GM06990 (cell line): ENCODE measurements at regions not wholly inside any gene's neighbourhood (a gene's known extent, or its start where the extent isn't known, plus 50 kb on each side); places are given as distances from the start of the nearest gene placed in this dataset.

Source experiments
- DNase-seq: peaks from one replicate; pipeline ENCODE4 v3.0.0-alpha.2; 2011; ENCODE audit not compliant: insufficient read length; ENCODE audit errors: extremely low read depth
- H3K27me3 ChIP-seq: replicated peaks from 2 replicates; pipeline ENCODE4 v1.6.0; 2011; ENCODE audit warnings: low read length; ENCODE audit not compliant: control insufficient read depth, insufficient read depth
- H3K36me3 ChIP-seq: 2 replicates; pipeline ENCODE4 v1.5.1; 2011; ENCODE audit warnings: low read length; ENCODE audit not compliant: control insufficient read depth, insufficient read depth
- H3K4me3 ChIP-seq: replicated peaks from 2 replicates; pipeline ENCODE4 v1.5.1; 2011; ENCODE audit warnings: low read depth, mild to moderate bottlenecking, control low read depth, low read length
- CTCF ChIP-seq: IDR thresholded peaks from 2 replicates; pipeline ENCODE4 v1.5.1; 2011; ENCODE audit warnings: low read length, control low read depth, mild to moderate bottlenecking, inconsistent platforms; ENCODE audit not compliant: insufficient read depth, poor library complexity, severe bottlenecking

DNA sequence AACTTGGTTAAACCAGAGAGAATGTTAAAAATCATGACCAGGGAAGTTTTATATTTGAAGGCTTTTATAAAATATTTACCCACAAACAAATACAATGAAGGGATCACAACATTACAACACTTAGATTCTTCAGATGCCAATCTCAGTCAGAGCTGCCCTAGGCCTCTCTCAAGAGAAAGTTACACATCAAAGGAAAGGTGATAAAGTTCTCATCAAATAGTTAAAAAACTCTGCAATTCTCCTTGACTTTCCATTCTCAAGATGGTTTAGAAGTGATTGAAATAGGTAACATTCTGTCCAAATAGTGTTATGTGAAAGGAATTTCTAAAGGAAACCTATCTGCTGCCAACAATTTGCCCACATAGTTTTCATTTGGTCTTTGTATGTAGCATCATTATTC is 1115.2 kb upstream of the MIR17HG start:
- no peaks in the 10 kb centered on the region for H3K27me3 ChIP-seq
- H3K36me3 ChIP-seq = no peaks in the 10 kb centered on the region
- no peak for DNase-seq
- no peak overlapping the region for H3K4me3 ChIP-seq
- TF ChIP-seq CTCF = no peak

GRCh38 chr13:90233933-90234672 is 1113.4 kb upstream of the MIR17HG start:
- no peaks in the 10 kb centered on the region for H3K36me3 ChIP-seq
- TF ChIP-seq CTCF = no peak
- no peak overlapping the region for H3K4me3 ChIP-seq
- DNase-seq = no peak
- H3K27me3 ChIP-seq = no peaks in the 10 kb centered on the region

- Histone ChIP-seq H3K27me3 (no peaks in the 10 kb centered on the region), H3K36me3 (no peaks in the 10 kb centered on the region), H3K4me3 (no peak overlapping the region)
- TF ChIP-seq CTCF = no peak
- DNase-seq = no peak
Measured at GRCh38 chr13:90237852-90238251, 1109.6 kb upstream of the MIR17HG start.

GRCh38 chr13:90238413-90238812 is 1109.1 kb upstream of the MIR17HG start:
- Histone ChIP-seq H3K36me3 (no peaks in the 10 kb centered on the region), H3K27me3 (no peaks in the 10 kb centered on the region), H3K4me3 (no peak overlapping the region)
- TF ChIP-seq CTCF = no peak
- DNase-seq = no peak

DNA sequence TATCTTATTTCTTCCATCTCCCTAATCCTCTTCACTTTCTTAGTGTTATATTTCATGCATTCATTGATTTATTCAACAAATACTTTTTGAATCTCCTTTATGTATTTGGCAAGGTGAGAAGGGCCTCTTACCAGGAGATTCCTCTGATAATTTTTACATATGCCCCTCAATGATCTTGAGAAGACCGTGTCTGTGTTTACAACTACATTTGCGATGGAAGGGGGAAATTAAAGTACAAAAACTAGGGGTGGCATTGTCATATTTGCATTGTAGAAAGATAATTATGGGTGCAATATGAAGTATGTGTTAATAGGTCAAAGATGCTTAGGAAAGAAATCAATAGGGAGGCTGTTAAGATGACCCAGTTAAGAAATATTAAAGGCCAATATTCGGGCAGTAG is 1108.4 kb upstream of the MIR17HG start:
- no peak for TF ChIP-seq CTCF
- no peak for DNase-seq
- Histone ChIP-seq H3K27me3 (no peaks in the 10 kb centered on the region), H3K36me3 (no peaks in the 10 kb centered on the region), H3K4me3 (no peak overlapping the region)

DNA sequence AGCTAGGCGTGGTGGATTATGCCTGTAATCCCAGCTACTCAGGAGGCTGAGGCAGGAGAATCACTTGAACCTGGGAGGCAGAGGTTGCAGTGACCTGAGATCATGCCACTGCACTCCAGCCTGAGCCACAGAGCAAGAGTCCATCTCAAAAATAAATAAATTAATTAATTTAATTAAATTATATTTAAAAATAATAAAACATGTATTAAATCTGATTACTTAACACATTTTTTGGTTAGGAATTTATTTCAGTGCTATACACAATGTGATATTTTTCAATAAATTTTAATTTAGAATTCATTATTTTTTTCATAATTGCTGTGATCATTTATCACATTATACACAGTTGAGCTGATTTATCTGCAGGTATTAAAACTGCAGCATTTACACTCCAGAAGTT is 1101.5 kb upstream of the MIR17HG start:
- Histone ChIP-seq H3K36me3 (no peaks in the 10 kb centered on the region), H3K4me3 (no peak overlapping the region), H3K27me3 (no peaks in the 10 kb centered on the region)
- TF ChIP-seq CTCF = no peak
- DNase-seq = no peak
